ENCODE measurements at regions not wholly inside any gene's neighbourhood (a gene's known extent, or its start where the extent isn't known, plus 50 kb on each side); places are given as distances from the start of the nearest gene placed in this dataset.

DNA sequence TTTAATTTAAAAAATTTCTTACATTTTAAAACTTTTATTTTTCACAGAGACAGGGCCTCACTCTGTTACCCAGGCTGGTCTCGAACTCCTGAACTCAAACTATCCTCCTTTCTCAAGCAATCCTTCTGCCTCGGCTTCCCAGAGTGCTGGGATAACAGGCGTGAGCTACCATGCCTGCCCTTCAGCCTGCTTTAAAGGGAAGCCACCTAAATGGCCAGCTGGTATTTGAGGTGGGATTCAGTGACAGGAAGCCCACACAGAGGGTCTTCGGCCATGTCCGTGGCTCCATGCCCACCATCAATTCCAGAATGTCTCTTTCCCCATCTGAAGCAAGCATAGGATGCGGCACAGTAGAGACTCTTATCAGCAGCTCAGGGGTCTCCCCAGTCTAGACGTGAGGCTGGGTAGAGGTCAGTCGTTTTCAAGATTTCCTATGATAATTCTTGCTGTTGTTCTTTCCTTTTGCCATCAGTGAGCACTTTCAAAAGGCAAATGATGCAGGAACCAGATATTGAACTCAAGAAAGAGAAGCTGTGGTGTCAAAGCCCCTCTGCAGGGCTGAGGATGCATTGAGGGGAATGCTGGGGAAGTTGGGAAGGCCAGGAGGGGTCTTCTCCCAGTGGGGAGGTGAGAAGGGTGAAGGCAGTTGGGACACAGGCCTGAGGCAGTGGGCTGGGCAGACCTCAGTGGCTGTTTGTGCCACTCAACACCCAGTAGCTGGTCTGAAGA, 291.5 kb upstream of the IGFBP3 start:
- DNase-seq, result no peak

DNA sequence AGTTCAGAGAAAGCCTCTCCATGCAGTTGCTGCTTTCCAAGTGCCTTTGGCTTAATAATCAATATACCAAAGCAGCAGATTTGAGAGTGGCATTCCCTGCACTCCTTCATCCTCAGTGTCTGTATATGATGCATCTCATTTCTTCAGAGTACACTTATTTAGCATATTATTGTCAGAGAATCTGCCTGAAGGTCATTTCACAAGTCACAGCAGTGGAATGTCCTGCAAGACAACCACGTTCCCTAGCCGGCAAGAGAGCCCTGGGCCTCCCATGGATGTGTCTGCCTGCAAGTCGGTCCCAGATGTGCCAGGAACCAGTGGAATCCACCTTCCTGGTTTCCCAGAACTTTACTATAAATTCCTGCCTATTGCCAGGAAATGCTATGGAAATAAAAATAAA, 289.4 kb upstream of the IGFBP3 start:
- no peak for DNase-seq

DNA sequence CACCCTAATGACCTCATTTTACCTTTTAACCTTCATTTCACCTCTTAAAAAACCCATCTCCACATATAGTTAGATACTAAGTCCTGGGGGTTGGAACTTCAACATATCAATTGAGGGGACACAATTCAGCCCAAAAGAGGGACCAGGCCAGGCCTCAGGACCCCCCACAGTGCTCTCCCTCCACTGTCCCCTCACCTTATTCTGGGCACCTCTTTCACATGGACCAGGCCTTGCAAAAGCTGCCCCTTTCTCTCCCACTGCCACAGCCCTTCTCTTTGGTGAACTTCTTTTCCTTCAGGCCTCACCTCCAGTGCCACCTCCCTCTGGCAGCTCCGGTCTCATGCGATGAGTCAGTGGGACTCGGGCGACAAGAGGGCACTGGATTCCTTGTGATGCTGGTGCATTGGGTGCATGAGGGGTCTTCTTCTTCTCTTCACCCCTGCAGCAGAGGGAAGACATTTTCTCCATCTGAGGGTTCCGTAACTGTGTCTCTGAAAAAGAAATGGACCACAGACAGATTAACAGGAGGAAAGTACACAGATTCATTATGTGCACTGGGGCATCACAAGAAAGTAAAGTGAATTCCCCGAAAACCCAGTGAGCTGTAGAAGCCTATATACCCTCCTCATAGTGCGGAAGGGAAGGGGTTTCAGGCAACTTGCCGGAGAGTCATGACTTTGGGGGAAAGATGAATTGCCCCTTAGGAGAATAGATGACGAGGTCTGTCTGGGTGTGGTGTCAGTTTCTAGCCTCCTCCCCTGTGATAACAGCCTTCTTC, 288.7 kb upstream of the IGFBP3 start:
- no peak for DNase-seq

DNA sequence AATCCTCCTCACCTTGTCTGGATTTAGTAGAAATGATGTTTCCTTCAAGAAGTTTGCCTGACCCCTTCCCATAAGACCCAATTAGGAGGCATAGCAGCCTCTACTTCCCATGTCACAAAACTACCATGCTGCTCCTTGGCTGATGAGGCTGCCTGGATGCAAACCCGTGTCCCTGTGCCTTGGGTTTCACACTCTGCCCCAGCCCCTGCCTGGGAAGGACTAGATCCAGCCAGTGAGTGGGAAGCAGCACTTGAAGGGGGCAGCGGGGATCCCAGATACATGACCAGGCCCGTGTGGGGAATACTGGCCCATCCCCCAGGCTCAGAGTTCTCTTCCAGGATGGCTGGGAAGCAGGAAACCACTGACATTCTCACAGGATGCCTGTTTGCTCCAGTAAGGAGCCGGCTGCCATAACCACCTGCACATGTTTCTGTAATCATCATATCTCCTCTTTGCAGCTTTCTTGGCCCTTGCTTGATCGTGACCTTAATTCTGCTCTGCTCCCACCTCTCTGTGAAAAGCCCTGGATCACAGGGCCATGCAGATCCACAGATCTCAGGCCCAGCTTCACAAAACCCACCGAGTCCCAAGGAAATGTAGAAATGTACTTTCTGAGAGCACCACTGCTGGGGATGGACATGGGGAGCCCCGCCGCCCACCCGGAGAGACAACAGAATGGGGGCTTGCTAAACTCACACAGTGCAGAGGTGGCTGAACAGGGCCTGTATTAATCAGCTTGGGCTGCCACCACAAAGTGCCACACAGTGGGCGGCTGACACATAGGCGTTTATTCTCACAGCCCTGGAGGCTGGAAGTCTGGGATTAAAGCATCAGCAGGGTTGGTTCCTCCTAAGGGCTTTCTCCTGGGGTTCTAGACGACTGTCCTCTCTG, 287.8 kb upstream of the IGFBP3 start:
- no peak for DNase-seq

DNA sequence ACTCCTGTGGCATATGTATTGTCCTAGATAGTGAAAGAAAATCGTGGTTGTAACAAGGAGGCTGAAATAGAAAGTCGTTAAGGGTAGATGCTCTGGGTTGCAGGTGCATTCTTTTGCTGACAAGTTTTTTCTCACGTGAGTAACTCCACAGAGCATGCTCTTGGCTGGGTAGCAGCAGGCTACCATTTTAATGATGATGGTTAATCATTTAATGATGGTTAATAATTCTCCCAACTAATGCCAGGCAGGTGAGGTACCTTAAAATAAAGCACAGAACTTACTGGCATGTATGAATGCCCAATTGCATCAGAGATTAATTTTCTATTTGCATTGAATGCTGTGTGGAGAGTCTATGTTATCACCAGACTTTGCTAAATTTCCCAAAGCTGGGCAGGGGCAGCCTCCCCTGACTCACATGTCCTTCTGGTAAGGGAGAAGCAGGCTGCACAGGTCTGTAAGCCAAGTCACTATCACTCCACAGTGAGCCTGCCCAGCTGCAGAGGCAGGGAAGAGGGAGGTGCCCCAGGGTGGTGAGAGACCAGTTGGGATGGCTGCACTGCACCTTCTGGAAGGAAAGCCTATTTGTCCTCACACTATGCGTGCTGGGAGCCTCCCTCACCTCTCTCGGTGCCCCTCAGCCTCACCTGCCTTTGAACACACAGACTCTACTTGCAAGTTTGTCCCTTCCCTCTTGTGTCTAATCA, 287.0 kb upstream of the IGFBP3 start:
- DNase-seq, result no peak

DNA sequence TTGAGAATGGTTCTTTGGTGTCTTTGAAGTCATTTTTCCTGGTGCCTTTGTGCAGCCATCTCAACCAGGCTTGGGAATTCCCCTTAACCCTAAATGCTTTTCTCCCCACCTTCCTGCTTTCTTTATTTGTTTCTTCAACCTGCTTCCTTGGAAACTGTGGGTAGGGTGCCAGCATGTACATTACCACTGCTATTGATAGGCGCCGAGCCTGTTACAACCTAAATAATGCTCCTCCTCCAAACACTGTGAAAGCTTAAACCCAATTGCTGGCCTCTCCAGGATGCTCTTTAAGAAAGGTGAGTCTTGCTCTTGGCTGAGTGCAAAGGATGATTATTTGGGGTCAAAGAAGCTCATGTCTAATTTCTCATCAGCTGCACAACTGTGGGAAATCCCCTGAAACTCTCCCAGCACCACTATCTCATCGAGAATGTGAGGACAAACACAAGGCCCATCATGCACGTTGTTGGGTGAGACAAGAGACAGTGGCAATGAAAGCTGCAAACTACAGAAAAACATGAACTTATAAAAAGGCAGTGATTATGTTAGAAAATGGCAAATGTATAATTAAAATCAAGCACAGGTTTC, 285.5 kb upstream of the IGFBP3 start:
- no peak for DNase-seq

DNA sequence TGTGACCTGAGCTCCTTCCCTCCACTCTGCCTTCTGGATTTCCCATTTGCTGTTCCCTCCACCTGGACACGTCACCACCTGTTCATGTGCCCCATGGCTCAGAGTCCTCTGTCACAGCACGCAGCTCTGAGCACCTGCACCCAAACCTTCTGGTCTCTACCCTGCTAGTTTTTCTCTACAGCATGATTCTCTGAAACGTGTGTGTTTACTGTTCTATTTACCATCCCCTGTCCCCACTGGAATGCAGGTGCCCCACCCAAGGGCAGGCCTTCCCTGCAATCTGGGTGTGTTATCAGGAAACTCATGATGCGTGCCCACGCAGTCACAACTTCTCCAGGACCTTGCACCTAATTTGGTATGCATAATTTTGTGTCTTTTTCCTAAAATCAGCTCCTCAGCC, 284.4 kb upstream of the IGFBP3 start:
- DNase-seq, result no peak

DNA sequence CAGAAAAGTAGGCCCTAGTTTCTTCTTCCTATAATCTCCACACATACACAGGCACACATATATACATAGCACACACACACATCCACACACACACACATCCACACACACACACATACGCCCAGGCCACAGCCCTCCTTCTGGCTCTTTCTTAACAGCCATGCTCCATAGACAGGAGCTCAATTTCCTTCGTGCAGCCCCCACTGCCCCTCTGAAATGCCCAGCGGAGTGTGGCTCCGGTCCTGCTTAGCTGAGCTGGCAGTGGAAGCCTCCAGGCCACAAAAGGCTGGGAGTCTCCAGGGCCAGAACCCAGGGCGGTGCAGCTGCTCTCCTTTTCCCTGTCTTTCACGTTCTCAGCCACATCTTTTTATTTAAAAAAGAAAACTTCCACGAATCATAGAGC, 282.9 kb upstream of the IGFBP3 start:
- DNase-seq, result no peak

DNA sequence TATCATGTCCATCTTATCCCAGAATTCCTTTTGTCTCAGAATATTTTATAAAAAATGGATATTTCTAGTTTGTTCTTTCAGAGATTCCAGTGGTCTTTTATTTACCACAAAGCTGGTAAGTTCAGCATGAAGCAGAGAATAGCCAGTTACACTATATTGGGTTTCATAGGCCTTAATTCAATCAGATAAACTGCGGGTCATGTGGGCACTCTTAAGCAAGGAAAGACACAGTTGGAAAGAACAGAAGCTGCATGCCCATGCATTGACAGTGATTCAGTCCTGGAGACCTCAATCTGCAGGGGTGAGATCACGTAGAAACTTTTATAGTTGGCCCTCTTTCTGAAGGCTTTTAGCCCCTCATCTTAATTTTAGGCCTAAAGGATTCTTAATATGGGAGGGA, 281.3 kb upstream of the IGFBP3 start:
- DNase-seq, result no peak

DNA sequence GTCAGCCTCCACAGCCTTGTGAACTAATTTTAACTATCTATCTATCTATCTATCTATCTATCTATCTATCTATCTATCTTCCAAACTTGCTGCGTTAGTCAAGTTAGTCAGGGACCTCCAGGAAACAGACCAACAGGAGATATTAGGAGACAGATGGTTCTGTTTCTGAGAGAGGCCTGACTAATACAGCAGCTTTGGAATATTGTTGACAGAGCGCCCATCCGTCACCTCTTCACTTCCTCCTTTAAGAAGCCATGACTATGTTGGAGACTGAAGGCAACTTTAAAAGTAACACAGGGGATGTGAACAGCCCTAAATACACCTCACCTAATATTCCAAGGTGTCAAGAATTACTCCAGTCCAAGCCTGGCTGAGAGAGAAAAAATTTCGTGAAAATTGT, 280.9 kb upstream of the IGFBP3 start:
- no peak for DNase-seq

DNA sequence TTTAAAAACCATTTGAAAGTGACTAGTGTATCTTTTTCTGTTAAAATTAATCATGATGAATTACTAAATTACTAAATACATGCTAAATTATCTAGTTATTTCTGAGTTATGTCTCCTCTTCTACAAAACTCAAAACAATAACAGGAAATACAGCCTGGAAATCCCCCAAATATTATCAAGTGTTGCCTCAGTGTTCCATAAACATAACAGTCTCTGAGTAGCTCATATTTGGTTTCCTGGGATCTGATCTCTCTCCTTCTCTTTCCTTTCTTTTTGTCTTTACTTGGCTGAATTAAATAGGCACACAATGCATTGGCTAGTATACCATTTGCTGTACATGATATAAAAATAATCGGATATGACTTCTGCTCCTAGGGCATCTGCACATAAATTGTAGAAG, 277.6 kb upstream of the IGFBP3 start:
- DNase-seq, result no peak

DNA sequence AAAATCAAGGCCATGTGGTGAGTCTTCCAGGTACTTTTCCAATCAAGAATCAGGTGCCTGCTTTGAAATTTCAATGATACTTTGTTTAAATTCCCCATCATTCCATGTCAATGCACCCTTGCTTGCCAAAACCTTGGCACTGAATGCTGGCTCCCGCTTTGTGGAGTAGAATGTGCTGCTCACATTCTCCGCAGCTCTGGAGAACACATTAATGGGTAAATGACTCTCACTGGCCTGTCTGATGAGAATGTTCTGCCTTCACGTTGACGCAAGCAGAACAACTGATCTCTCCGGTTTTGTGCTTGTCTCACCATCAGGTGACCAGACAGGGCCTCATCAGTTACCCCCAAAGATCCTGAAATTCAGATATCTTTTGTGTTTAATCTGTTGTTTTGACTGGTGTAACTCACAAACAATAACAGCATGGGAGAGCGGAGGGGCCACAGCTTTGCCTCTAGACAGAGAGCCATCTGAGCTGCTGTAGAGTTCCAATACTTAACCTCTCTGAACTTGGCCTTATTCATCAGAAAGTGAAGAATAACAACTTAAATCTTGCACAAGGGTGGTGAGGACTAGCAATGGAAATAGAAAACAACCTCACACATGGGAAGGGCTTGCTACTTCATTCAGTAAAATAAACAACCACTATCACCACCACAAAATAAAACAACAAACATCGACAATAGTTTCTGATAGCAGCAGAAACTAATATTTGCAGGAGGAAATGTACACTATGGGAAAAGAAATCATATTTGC, 276.9 kb upstream of the IGFBP3 start:
- no peak for DNase-seq

DNA sequence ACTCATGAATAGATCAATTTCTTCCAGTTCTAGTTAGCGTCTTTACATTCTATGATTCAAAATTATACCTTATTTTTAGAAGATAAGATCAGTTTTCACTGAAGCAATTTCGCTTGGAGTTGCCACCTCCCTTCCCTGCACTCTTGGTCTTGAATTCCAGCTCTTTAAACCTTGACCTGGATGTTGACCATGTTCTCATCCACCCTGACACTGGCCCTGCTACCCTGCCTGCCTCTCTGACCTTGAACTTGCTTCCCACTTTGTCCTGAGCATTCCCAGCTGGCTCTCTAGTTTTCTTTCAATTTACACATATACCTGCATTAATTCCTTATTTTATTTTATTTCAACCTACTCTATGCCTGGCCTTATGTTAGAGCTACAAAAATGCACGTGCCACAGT, 274.9 kb upstream of the IGFBP3 start:
- no peak for DNase-seq

DNA sequence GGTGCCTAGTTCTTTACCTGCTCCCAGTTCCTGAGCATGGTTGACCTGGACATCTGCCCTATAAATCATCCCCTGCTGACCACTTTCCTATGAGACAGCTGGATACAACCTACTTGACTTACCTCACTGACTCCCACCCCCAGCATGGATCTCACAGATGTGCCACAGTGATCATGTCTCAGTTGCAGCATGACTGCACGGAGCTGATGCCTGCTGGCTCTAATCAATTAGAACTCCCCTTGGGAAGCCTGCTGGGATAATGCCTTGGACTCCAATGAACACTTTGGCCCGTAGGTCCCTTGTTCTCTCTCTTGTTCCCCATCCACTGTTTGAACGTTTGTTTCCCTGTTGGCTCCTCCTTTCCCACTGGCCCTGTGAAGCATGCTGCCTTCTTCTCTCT, 271.2 kb upstream of the IGFBP3 start:
- DNase-seq, result no peak

DNA sequence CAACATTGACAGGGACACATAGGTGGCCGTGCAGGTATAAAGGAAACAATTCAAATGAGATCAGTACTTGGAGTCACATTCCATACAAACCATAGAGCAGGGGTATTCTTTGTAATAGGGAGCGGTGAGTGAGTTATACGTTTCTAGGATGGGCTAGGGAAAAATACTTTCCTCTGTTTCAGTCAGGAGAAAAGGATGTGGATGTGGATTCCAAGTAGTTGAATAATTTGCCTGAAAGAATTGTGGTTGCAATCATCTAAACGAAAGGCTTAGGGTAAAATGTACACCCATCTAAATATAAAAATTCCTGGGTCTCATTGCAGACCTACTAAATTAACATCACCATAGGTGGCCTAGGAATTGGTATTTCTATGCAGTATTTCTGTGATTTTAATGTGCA, 270.7 kb upstream of the IGFBP3 start:
- DNase-seq, result no peak

DNA sequence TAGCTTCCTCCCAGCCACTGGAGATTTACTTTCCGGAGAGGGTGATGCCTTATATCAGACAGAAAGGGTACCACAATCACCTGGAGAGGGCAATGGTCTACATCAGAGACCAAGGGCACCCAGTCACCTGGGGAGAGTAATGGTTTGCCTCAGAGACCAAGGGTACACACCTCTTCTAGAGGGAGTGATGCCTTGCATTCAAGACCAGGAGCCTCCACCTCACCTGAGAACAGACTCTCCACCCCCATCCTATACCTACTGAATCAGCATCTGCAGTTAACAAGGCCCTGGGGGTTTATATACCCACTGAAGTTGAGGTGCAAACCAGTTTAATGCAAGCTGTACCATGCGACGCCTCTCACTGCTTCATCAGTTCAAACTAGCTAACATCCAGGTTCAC, 270.2 kb upstream of the IGFBP3 start:
- DNase-seq, result no peak

DNA sequence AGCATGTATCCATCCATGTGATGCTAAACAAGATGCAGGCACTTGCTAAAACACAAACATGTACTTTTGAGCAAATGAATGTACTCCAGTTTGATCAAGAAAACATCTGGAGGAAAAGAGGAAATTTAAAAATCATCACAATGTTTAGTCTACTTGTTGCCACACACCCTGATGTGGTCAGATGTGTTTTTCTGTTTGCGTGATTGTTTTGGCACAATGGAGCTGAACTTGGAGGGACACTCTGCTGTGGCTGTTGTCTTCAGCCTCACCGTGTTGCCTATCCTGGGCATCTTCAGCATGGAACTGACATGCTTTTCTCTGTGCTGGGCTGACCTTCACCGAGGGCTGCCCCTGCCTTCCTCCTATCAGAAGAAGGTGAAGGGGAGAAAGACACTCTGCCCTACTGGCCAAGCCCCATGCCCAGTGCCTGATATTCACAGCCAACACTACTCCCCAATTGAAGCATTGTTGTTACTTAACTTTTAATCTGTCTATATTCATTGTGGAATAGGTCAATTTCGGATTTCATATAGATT, 268.3 kb upstream of the IGFBP3 start:
- no peak for DNase-seq

DNA sequence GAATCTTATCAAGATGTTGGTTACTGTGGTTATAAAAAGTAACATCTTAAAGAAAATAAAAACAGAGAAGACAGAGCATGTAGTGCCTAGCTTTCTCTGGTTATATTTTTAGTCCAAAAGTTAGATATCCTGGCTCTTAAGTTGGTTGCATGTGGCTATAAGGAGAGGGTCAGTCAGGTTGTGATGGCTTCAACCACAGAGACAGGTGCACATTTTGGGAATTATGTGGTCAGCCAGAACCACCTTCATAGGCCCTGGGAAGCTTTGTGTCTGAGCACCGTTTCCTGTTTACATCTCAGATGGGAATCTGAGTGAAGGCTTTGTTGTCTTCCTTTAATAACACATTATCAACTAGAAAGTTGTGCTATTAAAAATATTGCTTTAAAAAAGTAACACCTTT, 265.1 kb upstream of the IGFBP3 start:
- DNase-seq, result no peak

DNA sequence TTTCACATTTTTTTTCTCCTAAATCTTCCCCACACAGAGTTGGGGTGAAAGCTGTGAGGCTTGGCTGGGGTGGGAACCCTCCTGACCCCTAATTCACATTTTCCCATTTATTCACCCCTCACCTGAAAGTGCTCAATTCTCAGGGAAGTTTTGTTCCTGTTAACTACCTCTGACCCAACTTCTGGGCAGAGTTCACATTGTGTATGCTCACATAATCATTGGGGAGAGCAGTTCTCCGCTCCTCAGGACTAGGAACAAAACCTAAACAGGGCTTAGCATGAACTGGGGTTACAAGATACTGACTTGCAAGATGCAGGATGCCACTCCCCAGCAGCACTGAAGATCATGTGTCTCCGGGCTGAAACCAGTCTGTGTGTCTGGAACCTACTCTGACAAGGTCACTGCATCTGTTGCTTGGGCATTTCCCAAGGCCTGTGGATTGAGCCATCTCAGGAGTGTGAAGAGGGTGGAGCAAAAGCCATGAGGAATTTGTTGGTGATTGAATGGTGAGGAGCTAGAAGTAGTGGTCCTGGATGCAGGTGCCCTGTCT, 258.1 kb upstream of the IGFBP3 start:
- no peak for DNase-seq

DNA sequence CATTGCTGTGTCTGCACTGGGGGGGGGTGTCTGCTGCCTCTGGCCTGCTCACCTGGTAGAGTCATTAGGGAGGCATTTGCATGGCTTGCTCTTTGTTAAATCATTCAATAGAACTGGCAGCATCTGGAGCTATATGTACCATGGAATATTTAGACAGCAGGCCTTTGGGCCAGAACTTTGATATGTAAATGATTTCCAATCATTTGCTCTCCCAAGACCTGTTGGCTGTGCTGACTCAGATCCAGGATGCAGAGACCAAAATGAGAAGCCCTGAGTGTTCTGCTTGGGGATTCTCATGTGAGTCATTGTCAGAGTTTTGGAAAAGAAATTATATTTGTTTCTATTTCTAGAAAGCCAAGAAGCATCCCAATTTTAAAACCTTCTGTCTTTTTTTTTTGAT, 257.6 kb upstream of the IGFBP3 start:
- DNase-seq, result no peak

DNA sequence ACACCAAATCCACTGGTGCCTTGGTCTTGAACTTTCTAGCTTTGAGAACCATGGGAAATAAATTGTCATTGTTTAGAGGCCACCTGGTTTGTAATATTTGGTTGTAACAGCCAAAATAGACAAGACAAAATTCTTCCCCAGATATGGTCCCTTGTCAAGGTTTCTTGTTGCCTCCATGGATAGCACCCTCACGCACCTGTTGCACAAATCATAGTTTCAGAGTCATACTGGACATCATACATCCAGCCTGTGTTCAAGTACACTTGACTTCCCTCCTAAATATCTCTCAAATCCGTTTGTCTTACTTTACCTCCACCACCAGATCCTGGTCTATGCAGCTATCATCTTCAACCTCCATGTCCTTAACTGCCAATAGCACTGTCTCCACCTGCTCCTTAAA, 256.7 kb upstream of the IGFBP3 start:
- no peak for DNase-seq
